HCT116 (cell line): ENCODE measurements at regions not wholly inside any gene's neighbourhood (a gene's known extent, or its start where the extent isn't known, plus 50 kb on each side); places are given as distances from the start of the nearest gene placed in this dataset.

Source experiments
- ATAC-seq: fragments of 200-7000 bp; cut with Tn5 transposase; 2 replicates; pipeline ENCODE4 v1.9.1; 2020; ENCODE audit warnings: mild to moderate bottlenecking, moderate library complexity
- BruUV-seq: library from RNA; stranded (reverse); fragments of 400-500 nt; replicated peaks from 2 replicates; lab custom pipeline; 2021; lab: Mats Ljungman, UMichigan
- CTCF ChIA-PET: fragments of 300-600 bp; sonication (Branson Sonifier 250); formaldehyde crosslinking; loops from one replicate; lab custom pipeline; 2021; ENCODE audit warnings: antibody characterized with exemption; lab: Charles Lee
- POLR2A ChIA-PET: fragments of 300-600, 350-600 bp; sonication (Branson Sonifier 250); formaldehyde crosslinking; loops from one replicate; lab custom pipeline; 2021; ENCODE audit warnings: antibody characterized with exemption; lab: Charles Lee
- RAD21 ChIA-PET, 2 experiments: fragments of 300-600 bp; sonication (Branson Sonifier 250); formaldehyde crosslinking; loops; one replicate each; lab custom pipeline; 2023; ENCODE audit warnings: low total read pairs in 2 of 2; ENCODE audit not compliant: uncharacterized antibody in 2 of 2, unreplicated experiment in 2 of 2, low non-redundant PET in 1 of 2; lab: Charles Lee
- DNase-seq: peaks from one replicate; pipeline ENCODE4 v3.0.0-alpha.2; 2010; ENCODE audit warnings: low read depth, low spot score
- H2AFZ ChIP-seq: fragments of 200-600 bp; shearing (Covaris generic), sonication (generic); 2 replicates; pipeline ENCODE4 v1.6.1; 2017; ENCODE audit warnings: low read depth, mixed run types, mixed read lengths, antibody characterized with exemption, low read length; ENCODE audit not compliant: poor library complexity, severe bottlenecking
- H3K27ac ChIP-seq: 2 replicates; pipeline ENCODE4 v1.5.1; 2012; ENCODE audit warnings: low read depth, low read length
- H3K27me3 ChIP-seq: fragments of 200-600 bp; sonication (generic); 2 replicates; pipeline ENCODE4 v1.6.1; 2016; ENCODE audit warnings: mixed run types, low read length, mixed read lengths; ENCODE audit not compliant: insufficient read depth
- H3K36me3 ChIP-seq, 2 experiments: fragments of 200-500 bp in 1 of 2; fragments of 200-600 bp in 1 of 2; sonication (Bioruptor generic) in 1 of 2; sonication (generic) in 1 of 2; 2 replicates each; pipeline versions ENCODE4 v1.5.1 to v1.6.1; 2014 to 2016; ENCODE audit warnings: low read length in 2 of 2, inconsistent platforms in 1 of 2, mixed read lengths in 1 of 2, mixed run types in 1 of 2; ENCODE audit not compliant: insufficient read depth in 2 of 2, control insufficient read depth in 1 of 2
- H3K4me1 ChIP-seq, 2 experiments: fragments of 200-600 bp in 1 of 2; sonication (generic) in 1 of 2; 2 replicates each; pipeline versions ENCODE4 v1.5.1 to v1.6.1; 2012 to 2017; ENCODE audit warnings: low read length in 2 of 2, inconsistent platforms in 1 of 2, mild to moderate bottlenecking in 1 of 2, mixed read lengths in 1 of 2, mixed run types in 1 of 2, moderate library complexity in 1 of 2; ENCODE audit not compliant: insufficient read depth in 2 of 2, control insufficient read depth in 1 of 2
- H3K4me2 ChIP-seq: fragments of 200-600 bp; sonication (generic); 2 replicates; pipeline ENCODE4 v1.6.1; 2017; ENCODE audit warnings: mixed run types, low read length, mixed read lengths
- H3K4me3 ChIP-seq, 2 experiments: fragments of 200-600 bp in 1 of 2; sonication (generic) in 1 of 2; replicated peaks in 1 of 2; 2 replicates each; pipeline ENCODE4 v1.5.1; 2011 to 2016; ENCODE audit warnings: low read length in 2 of 2, control low read depth in 1 of 2, low read depth in 1 of 2, mild to moderate bottlenecking in 1 of 2, mixed read lengths in 1 of 2, mixed run types in 1 of 2
- H3K79me2 ChIP-seq: fragments of 200-600 bp; sonication (generic); 2 replicates; pipeline ENCODE4 v1.6.1; 2017; ENCODE audit warnings: mild to moderate bottlenecking, mixed run types, low read length, moderate library complexity, mixed read lengths; ENCODE audit not compliant: insufficient read depth
- H3K9ac ChIP-seq: fragments of 200-600 bp; sonication (generic); 2 replicates; pipeline ENCODE4 v1.6.1; 2016; ENCODE audit warnings: low read length, mixed read lengths
- H3K9me2 ChIP-seq: fragments of 200-600 bp; sonication (generic), shearing (Covaris generic); 2 replicates; pipeline ENCODE4 v1.6.1; 2017; ENCODE audit warnings: mixed run types, mild to moderate bottlenecking, moderate library complexity; ENCODE audit not compliant: insufficient read depth
- H3K9me3 ChIP-seq, 2 experiments: fragments of 200-500 bp in 1 of 2; fragments of 200-600 bp in 1 of 2; sonication (Bioruptor generic) in 1 of 2; sonication (generic) in 1 of 2; 2 replicates each; pipeline ENCODE4 v1.6.1; 2014 to 2017; ENCODE audit warnings: low read length in 2 of 2, mixed read lengths in 2 of 2, inconsistent platforms in 1 of 2, low read depth in 1 of 2, mild to moderate bottlenecking in 1 of 2, mixed run types in 1 of 2, moderate library complexity in 1 of 2; ENCODE audit not compliant: control insufficient read depth in 1 of 2, insufficient read depth in 1 of 2
- H4K20me1 ChIP-seq: fragments of 200-600 bp; sonication (generic), shearing (Covaris generic); 2 replicates; pipeline ENCODE4 v1.6.1; 2017; ENCODE audit warnings: mixed run types, mild to moderate bottlenecking, moderate library complexity; ENCODE audit not compliant: insufficient read depth
- CTCF ChIP-seq, 3 experiments: fragments of 200-600 bp in 1 of 3; sonication (generic) in 1 of 3; IDR thresholded peaks in 2 of 3; conservative IDR thresholded peaks in 1 of 3; 2 replicates each; pipeline ENCODE4 v1.5.1; 2012 to 2017; ENCODE audit warnings: low read depth in 2 of 3, low read length in 2 of 3, antibody characterized with exemption in 1 of 3, borderline replicate concordance in 1 of 3, control low read depth in 1 of 3, mild to moderate bottlenecking in 1 of 3, mixed read lengths in 1 of 3, mixed run types in 1 of 3, moderate library complexity in 1 of 3; ENCODE audit not compliant: insufficient read depth in 1 of 3
- EZH2phosphoT487 ChIP-seq: fragments of 200-600 bp; IDR thresholded peaks from 2 replicates; pipeline ENCODE4 v1.6.1; 2018; ENCODE audit warnings: antibody characterized with exemption, borderline replicate concordance
- FOSL1 ChIP-seq: IDR thresholded peaks from 2 replicates; pipeline ENCODE4 v1.6.1; 2012; ENCODE audit warnings: low read depth
- POLR2AphosphoS5 ChIP-seq: IDR thresholded peaks from 2 replicates; pipeline ENCODE4 v1.6.1; 2011; ENCODE audit warnings: mild to moderate bottlenecking, low read depth, low read length, moderate library complexity
- intact Hi-C: fragments of 100-400 bp; cut with micrococcal nuclease; formaldehyde crosslinking; loops from 2 replicates; pipeline ENCODE4 v1.10.0; 2022

GRCh38 chr4:187059021-187059420, 335.4 kb upstream of the FAT1 start:
- ChIA-PET RAD21 (no interaction called here), CTCF (no interaction called here), POLR2A (no interaction called here)
- Histone ChIP-seq H3K4me1 (no peaks in the 10 kb centered on the region), H3K4me2 (no peak overlapping the region), H3K9me3 (no peaks in the 10 kb centered on the region), H2AFZ (no peak overlapping the region), H3K9ac (no peak overlapping the region), H4K20me1 (no peaks in the 10 kb centered on the region), H3K27me3 (no peaks in the 10 kb centered on the region), H3K36me3 (no peaks in the 10 kb centered on the region), H3K27ac (no peak overlapping the region), H3K4me3 (no peak overlapping the region), H3K9me2 (no peaks in the 10 kb centered on the region), H3K79me2 (no peaks in the 10 kb centered on the region)
- DNase-seq (no peak), ATAC-seq (no peak)
- BruUV-seq: no TSS peak
- intact Hi-C loops: no loop called here
- TF ChIP-seq EZH2phosphoT487: no peak
- TF ChIP-seq POLR2AphosphoS5: no peak
- TF ChIP-seq FOSL1: no peak

- no peaks in the 10 kb centered on the region for H3K9me3 ChIP-seq
- DNase-seq (no peak), ATAC-seq (no peak)
- H4K20me1 ChIP-seq: no peaks in the 10 kb centered on the region
- H3K36me3 ChIP-seq: no peaks in the 10 kb centered on the region
- no peaks in the 10 kb centered on the region for H3K79me2 ChIP-seq
- no peak overlapping the region for H3K4me2 ChIP-seq
- POLR2A ChIA-PET: no interaction called here
- no peak overlapping the region for H3K4me3 ChIP-seq
- no TSS peak for BruUV-seq
- TF ChIP-seq CTCF (IDR thresholded peaks at IDR 0.05 in 2 of 3, conservative IDR thresholded peaks at IDR 0.05 in 1 of 3; ENCODE audit: borderline replicate concordance in 1 of 3, insufficient read depth in 1 of 3, low read depth in 2 of 3, low read length in 2 of 3): no peak
- intact Hi-C loops: no loop called here
- H3K9me2 ChIP-seq: no peaks in the 10 kb centered on the region
- H3K27me3 ChIP-seq: no peaks in the 10 kb centered on the region
- H2AFZ ChIP-seq: no peak overlapping the region
- CTCF ChIA-PET: no interaction called here
- H3K4me1 ChIP-seq: no peaks in the 10 kb centered on the region
- RAD21 ChIA-PET: no interaction called here
- H3K27ac ChIP-seq: no peak overlapping the region
- H3K9ac ChIP-seq: no peak overlapping the region
Measured at GRCh38 chr4:187059895-187060294, 336.2 kb upstream of the FAT1 start.
